Endodermal cell (in vitro differentiated cells): ENCODE measurements at regions not wholly inside any gene's neighbourhood (a gene's known extent, or its start where the extent isn't known, plus 50 kb on each side); places are given as distances from the start of the nearest gene placed in this dataset.

ENCODE experiments used
- DNase-seq: peaks from one replicate; pipeline ENCODE4 v3.0.0-alpha.2; 2017
- H3K27ac ChIP-seq: 2 replicates; pipeline ENCODE4 v1.5.1; 2013; ENCODE audit warnings: mild to moderate bottlenecking, low read depth, low read length, moderate library complexity
- H3K27me3 ChIP-seq: 2 replicates; pipeline ENCODE4 v1.6.1; 2013; ENCODE audit warnings: mild to moderate bottlenecking, low read length, moderate library complexity; ENCODE audit not compliant: insufficient read depth, control insufficient read depth, poor library complexity, severe bottlenecking
- H3K36me3 ChIP-seq: 2 replicates; pipeline ENCODE4 v1.7.0; 2013; ENCODE audit warnings: mild to moderate bottlenecking, low read length, moderate library complexity; ENCODE audit not compliant: control insufficient read depth, insufficient read depth
- H3K4me1 ChIP-seq: one replicate; pipeline ENCODE4 v1.7.0; 2013; ENCODE audit warnings: low read length; ENCODE audit not compliant: control insufficient read depth, insufficient read depth
- H3K4me3 ChIP-seq: 2 replicates; pipeline ENCODE4 v1.5.1; 2013; ENCODE audit warnings: mild to moderate bottlenecking, low read length, moderate library complexity
- H3K9ac ChIP-seq: 2 replicates; pipeline ENCODE4 v1.6.1; 2013; ENCODE audit warnings: mild to moderate bottlenecking, low read length, moderate library complexity; ENCODE audit not compliant: poor library complexity, severe bottlenecking; ENCODE audit errors: extremely low read depth
- H3K9me3 ChIP-seq: 2 replicates; pipeline ENCODE4 v1.6.1; 2013; ENCODE audit warnings: mild to moderate bottlenecking, low read length, moderate library complexity; ENCODE audit not compliant: control insufficient read depth
- H3K27ac Mint-ChIP-seq: 2 replicates; pipeline ENCODE4 v1.8.0; 2020; ENCODE audit warnings: mixed read lengths
- H3K27me3 Mint-ChIP-seq: 2 replicates; pipeline ENCODE4 v1.8.0; 2021; ENCODE audit warnings: mild to moderate bottlenecking, mixed read lengths; ENCODE audit not compliant: insufficient read depth
- H3K36me3 Mint-ChIP-seq: 2 replicates; pipeline ENCODE4 v1.8.0; 2020; ENCODE audit warnings: low read depth, mixed read lengths
- H3K4me1 Mint-ChIP-seq: 2 replicates; pipeline ENCODE4 v1.8.0; 2020; ENCODE audit warnings: mixed read lengths
- H3K4me3 Mint-ChIP-seq: 2 replicates; pipeline ENCODE4 v1.8.0; 2020; ENCODE audit warnings: mild to moderate bottlenecking, moderate library complexity, mixed read lengths
- H3K9me3 Mint-ChIP-seq: 2 replicates; pipeline ENCODE4 v1.8.0; 2020; ENCODE audit warnings: mild to moderate bottlenecking, mixed read lengths
- WGBS, 2 experiments: methylation state at CpG; one replicate each; pipeline versions ENCODE4 v1.1.5 to v1.1.7; 2013; ENCODE audit warnings: missing lambda C conversion rate in 2 of 2, mixed read lengths in 1 of 2; ENCODE audit not compliant: insufficient coverage in 1 of 2, insufficient read length in 1 of 2; 5-methylcytosine and 5-hydroxymethylcytosine counted together
- TF ChIP-seq, protein P1 (sequence below): fragments of 200-600 bp; sonication (generic); conservative IDR thresholded peaks from 2 replicates; pipeline ENCODE4 v1.5.0; 2021; ENCODE audit warnings: antibody characterized with exemption, mild to moderate bottlenecking

- H3K27ac Mint-ChIP-seq: no peak overlapping the region
- no peak for DNase-seq
- H3K4me3 Mint-ChIP-seq: no peak overlapping the region
- H3K9me3 ChIP-seq: no peaks in the 10 kb centered on the region
- H3K9me3 Mint-ChIP-seq: no peaks in the 10 kb centered on the region
- no peaks in the 10 kb centered on the region for H3K4me1 ChIP-seq
- TF ChIP-seq, protein P1, sequence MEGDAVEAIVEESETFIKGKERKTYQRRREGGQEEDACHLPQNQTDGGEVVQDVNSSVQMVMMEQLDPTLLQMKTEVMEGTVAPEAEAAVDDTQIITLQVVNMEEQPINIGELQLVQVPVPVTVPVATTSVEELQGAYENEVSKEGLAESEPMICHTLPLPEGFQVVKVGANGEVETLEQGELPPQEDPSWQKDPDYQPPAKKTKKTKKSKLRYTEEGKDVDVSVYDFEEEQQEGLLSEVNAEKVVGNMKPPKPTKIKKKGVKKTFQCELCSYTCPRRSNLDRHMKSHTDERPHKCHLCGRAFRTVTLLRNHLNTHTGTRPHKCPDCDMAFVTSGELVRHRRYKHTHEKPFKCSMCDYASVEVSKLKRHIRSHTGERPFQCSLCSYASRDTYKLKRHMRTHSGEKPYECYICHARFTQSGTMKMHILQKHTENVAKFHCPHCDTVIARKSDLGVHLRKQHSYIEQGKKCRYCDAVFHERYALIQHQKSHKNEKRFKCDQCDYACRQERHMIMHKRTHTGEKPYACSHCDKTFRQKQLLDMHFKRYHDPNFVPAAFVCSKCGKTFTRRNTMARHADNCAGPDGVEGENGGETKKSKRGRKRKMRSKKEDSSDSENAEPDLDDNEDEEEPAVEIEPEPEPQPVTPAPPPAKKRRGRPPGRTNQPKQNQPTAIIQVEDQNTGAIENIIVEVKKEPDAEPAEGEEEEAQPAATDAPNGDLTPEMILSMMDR: no peak
- no peaks in the 10 kb centered on the region for H3K4me1 Mint-ChIP-seq
- H3K4me3 ChIP-seq: no peak overlapping the region
- 90 to 100% methylated on average over 1 of the region's 1 CpG for WGBS, 2 experiments
- no peaks in the 10 kb centered on the region for H3K27me3 Mint-ChIP-seq
- no peaks in the 10 kb centered on the region for H3K36me3 Mint-ChIP-seq
- no peak overlapping the region for H3K9ac ChIP-seq
- H3K27ac ChIP-seq: no peak overlapping the region
- H3K27me3 ChIP-seq: no peaks in the 10 kb centered on the region
- H3K36me3 ChIP-seq: no peaks in the 10 kb centered on the region
These were observed 93.9 kb downstream of the ZNF330 start for GRCh38 chr4:141314627-141315026.

GRCh38 chr4:141328560-141329173 lies 108.0 kb downstream of the ZNF330 start:
- H3K27ac Mint-ChIP-seq: no peak overlapping the region
- H3K9me3 Mint-ChIP-seq: no peaks in the 10 kb centered on the region

DNA sequence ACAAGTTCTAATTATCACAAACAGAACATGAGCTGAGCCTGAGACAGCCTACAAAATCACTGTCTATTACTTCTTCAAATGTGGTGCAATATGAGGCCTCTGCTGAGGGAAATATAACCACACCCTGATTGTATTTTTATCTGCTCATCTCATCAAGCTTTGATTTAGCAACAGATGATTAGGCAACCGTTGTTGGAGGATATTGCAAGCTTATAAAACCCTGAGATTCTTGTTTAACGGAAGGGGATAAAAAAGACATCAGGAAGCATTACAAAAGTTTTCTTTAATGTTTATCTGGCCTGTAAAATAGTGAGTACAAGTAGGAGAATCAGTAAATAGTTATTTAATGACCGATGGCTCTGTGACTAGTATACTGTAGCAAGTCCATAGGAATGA lies 108.5 kb downstream of the ZNF330 start:
- H3K4me1 Mint-ChIP-seq: peaks cover 1% of the 10 kb centered on the region
- no peak overlapping the region for H3K9ac ChIP-seq
- H3K36me3 Mint-ChIP-seq: no peaks in the 10 kb centered on the region
- H3K4me1 ChIP-seq: no peaks in the 10 kb centered on the region
- TF ChIP-seq, protein P1: no peak
- no peak overlapping the region for H3K4me3 ChIP-seq
- H3K27ac Mint-ChIP-seq: no peak overlapping the region
- no peaks in the 10 kb centered on the region for H3K9me3 Mint-ChIP-seq
- peaks cover 16% of the 10 kb centered on the region for H3K27me3 Mint-ChIP-seq
- WGBS, 2 experiments: 87 to 91% methylated on average over 3 of the region's 3 CpGs
- H3K9me3 ChIP-seq: no peaks in the 10 kb centered on the region
- H3K36me3 ChIP-seq: no peaks in the 10 kb centered on the region
- H3K4me3 Mint-ChIP-seq: no peak overlapping the region
- H3K27me3 ChIP-seq: peaks cover 16% of the 10 kb centered on the region
- H3K27ac ChIP-seq: no peak overlapping the region
- DNase-seq: no peak

More at GRCh38 chr4:141328560-141329173, 108.0 kb downstream of the ZNF330 start:
- no peaks in the 10 kb centered on the region for H3K4me1 ChIP-seq
- H3K36me3 Mint-ChIP-seq: no peaks in the 10 kb centered on the region
- peaks cover 13% of the 10 kb centered on the region for H3K27me3 Mint-ChIP-seq
- 89 to 93% methylated on average over 5 to 6 of the region's 6 CpGs for WGBS, 2 experiments
- DNase-seq: no peak
- peaks cover 11% of the 10 kb centered on the region for H3K27me3 ChIP-seq
- peaks cover 1% of the 10 kb centered on the region for H3K4me1 Mint-ChIP-seq
- no peaks in the 10 kb centered on the region for H3K36me3 ChIP-seq
- no peak overlapping the region for H3K4me3 ChIP-seq
- H3K27ac ChIP-seq: no peak overlapping the region
- no peak overlapping the region for H3K9ac ChIP-seq
- TF ChIP-seq, protein P1: no peak
- H3K9me3 ChIP-seq: no peaks in the 10 kb centered on the region
- H3K4me3 Mint-ChIP-seq: no peak overlapping the region
